ENCODE measurements at regions not wholly inside any gene's neighbourhood (a gene's known extent, or its start where the extent isn't known, plus 50 kb on each side); places are given as distances from the start of the nearest gene placed in this dataset.

DNA sequence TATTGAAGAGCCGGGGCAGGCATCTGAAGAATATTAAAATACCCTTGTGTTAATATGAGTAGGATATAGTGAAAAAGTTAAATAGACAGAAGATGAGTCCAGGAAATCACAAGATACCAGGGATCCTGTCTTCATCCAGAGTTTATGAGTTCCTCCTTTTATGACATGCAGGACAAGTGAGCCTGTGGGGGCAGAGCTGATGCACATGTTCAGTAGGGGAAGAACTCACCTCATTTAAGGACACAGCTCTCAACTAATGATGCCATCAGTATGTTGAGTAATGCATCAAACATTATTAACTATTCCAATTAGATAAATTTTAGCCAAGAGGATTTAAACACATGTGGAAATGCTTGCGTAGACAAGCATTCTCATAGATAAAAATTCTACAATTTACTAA is 435.8 kb upstream of the AKR1E2 start:
- TF ChIP-seq, protein P1, sequence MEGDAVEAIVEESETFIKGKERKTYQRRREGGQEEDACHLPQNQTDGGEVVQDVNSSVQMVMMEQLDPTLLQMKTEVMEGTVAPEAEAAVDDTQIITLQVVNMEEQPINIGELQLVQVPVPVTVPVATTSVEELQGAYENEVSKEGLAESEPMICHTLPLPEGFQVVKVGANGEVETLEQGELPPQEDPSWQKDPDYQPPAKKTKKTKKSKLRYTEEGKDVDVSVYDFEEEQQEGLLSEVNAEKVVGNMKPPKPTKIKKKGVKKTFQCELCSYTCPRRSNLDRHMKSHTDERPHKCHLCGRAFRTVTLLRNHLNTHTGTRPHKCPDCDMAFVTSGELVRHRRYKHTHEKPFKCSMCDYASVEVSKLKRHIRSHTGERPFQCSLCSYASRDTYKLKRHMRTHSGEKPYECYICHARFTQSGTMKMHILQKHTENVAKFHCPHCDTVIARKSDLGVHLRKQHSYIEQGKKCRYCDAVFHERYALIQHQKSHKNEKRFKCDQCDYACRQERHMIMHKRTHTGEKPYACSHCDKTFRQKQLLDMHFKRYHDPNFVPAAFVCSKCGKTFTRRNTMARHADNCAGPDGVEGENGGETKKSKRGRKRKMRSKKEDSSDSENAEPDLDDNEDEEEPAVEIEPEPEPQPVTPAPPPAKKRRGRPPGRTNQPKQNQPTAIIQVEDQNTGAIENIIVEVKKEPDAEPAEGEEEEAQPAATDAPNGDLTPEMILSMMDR (IDR thresholded peaks at IDR 0.05; ENCODE audit: low read depth, low read length, missing control alignments), result no peak
- DNase-seq (ENCODE audit: extremely low read depth, low read depth), result no peak

DNA sequence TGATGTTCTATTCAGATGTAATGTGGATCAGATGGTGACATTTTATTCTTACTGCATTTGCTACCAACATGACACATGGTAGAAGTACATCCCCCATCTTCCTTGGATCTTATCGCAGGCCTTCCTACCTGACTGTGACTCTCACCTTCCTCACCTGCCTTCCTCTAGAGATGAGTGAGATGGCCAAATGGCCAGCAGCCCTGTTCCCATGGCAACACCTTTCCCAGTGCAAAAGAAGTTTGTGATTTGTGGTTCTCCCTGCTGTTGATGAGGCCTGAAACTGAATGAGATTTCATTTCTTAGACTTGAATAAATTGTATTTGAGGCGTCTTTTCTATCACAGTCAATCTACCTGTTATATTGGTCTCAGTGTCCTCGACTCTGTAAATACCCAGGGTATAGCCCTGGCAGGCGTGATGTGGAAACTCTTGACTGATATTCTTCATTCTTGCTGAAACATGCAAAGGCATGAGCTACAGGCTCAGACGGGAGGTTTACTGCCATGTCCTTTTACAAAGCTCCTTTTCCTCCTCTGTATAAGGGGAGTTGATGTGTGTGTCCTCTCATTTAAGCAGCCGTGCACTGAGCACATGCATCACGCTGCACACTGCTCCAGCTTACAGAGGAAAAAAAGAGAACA is 440.7 kb upstream of the AKR1E2 start:
- no peak for DNase-seq (ENCODE audit: extremely low read depth, low read depth)
- TF ChIP-seq, protein P1 (IDR thresholded peaks at IDR 0.05; ENCODE audit: low read depth, low read length, missing control alignments), result no peak
- no peak overlapping the region for H3K4me3 ChIP-seq (replicated peaks; ENCODE audit: low read depth, low read length)

More for the DNA sequence above, 435.8 kb upstream of the AKR1E2 start:
- H3K4me3 ChIP-seq (replicated peaks; ENCODE audit: low read depth, low read length), result no peak overlapping the region

DNA sequence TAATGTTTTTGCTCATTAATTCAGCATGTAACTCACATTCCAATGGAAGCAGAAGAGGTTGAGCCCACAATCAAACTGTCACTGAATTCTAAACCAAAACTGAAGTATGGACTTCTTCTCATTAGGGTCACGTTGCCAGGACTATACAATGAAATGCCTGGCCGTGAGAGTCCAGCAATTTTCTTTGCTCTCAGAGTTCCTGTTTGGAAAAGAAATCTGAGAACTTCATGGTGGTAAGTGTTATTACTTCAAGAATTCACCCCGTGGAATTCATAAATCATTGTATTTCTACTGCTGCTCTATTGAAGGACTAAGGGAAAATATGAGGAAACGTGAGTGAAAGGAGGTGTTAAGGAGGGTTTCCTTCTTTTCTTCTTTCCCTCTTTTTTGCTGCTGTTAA is 441.8 kb upstream of the AKR1E2 start:
- DNase-seq (ENCODE audit: extremely low read depth, low read depth), result no peak
- H3K4me3 ChIP-seq (replicated peaks; ENCODE audit: low read depth, low read length), result no peak overlapping the region
- TF ChIP-seq, protein P1 (IDR thresholded peaks at IDR 0.05; ENCODE audit: low read depth, low read length, missing control alignments), result no peak

DNA sequence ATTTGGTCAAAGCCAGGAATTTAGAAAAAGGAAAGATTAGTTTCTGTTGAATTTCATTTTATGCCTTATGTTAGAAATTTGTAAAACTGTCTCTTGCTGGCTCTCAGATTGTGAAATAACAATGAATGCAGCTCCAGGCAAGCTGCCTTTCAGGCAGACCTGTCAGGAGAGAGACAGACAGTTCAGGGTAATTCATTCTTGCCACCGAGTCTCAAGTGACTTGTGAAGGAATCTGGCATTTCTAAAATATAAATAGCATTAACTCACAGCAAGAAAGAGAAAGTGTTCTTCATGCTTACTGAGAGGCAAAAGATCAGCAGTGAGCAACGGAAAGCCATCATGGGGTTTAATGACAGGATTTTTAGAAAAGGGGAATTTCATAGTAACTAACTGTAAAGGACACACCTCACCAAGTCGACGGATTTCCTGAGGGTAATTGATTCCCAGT is 442.3 kb upstream of the AKR1E2 start:
- TF ChIP-seq, protein P1 (IDR thresholded peaks at IDR 0.05; ENCODE audit: low read depth, low read length, missing control alignments), result no peak
- DNase-seq (ENCODE audit: extremely low read depth, low read depth), result no peak
- H3K4me3 ChIP-seq (replicated peaks; ENCODE audit: low read depth, low read length), result no peak overlapping the region

DNA sequence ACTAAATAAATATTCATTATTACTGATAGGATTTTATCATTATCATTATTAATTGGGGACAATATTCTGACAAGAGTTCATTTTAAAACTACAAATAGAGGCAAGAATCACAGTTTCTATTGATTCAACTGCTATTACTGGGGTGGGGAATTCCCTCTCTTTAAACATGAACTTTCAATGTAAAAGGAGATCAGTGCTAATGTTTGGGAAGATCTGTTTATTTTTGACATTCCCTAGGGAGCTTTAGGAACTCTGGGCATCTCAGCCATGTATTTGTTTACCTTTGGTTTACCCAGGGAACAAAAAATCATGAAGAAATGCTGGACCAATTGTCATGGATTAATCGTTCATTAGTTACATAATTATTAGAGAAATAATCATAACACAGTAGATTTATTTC is 443.2 kb upstream of the AKR1E2 start:
- TF ChIP-seq, protein P1 (IDR thresholded peaks at IDR 0.05; ENCODE audit: low read depth, low read length, missing control alignments), result no peak
- DNase-seq (ENCODE audit: extremely low read depth, low read depth), result no peak

DNA sequence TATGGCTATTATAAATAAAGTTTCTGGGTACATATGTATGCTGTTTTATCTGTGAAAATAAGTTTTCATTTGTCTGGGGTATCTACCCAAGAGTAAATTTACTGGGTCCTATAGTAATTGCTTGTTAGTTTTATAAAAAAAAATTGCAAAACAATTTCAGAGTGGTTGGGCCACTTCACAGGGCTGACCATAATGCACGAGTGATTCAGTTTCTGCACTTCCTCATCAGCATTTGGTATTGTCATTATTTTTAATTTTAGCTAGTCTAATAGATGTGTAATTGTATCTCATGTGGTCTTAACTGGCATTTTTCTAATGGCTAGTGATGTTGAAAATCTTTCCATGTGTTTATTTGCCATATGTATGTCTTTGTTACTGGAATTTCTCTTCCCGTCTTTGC is 452.4 kb upstream of the AKR1E2 start:
- H3K4me3 ChIP-seq (replicated peaks; ENCODE audit: low read depth, low read length), result no peak overlapping the region
- TF ChIP-seq, protein P1 (IDR thresholded peaks at IDR 0.05; ENCODE audit: low read depth, low read length, missing control alignments), result no peak
- no peak for DNase-seq (ENCODE audit: extremely low read depth, low read depth)

More for the DNA sequence above, 443.2 kb upstream of the AKR1E2 start:
- H3K4me3 ChIP-seq (replicated peaks; ENCODE audit: low read depth, low read length), result no peak overlapping the region

DNA sequence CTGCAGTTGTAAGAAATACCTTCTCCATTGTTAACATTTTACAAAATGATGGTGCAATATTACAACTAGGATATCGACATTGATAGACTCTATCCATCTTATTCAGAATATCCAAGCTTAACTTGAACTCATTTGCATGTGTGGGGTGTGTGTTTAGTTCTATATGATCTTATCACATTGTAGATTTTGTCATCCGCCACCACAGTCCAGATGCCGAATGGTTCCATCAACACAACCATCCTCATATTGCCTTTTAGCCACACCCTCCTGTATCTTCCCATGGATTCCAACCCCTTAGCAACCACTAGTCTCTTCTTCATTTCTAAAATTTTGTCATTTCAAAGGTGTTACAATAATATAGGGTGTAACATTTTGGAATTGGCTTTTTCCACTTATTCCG is 452.9 kb upstream of the AKR1E2 start:
- TF ChIP-seq, protein P1 (IDR thresholded peaks at IDR 0.05; ENCODE audit: low read depth, low read length, missing control alignments), result no peak
- DNase-seq (ENCODE audit: extremely low read depth, low read depth), result no peak
- no peak overlapping the region for H3K4me3 ChIP-seq (replicated peaks; ENCODE audit: low read depth, low read length)
